ENCODE measurements at regions not wholly inside any gene's neighbourhood (a gene's known extent, or its start where the extent isn't known, plus 50 kb on each side); places are given as distances from the start of the nearest gene placed in this dataset.

GRCh38 chr10:47078393-47079203 lies 167.4 kb downstream of the PTPN20 start:
- DNase-seq, result no peak

- no peak for DNase-seq
Measured at GRCh38 chr10:47079204-47079580, 168.0 kb downstream of the PTPN20 start.

GRCh38 chr10:47081264-47081663 lies 170.0 kb downstream of the PTPN20 start:
- DNase-seq, result peak; percentile 30

- DNase-seq, result no peak
Measured at GRCh38 chr10:47082055-47082784, 171.0 kb downstream of the PTPN20 start.

GRCh38 chr10:47087667-47088066 lies 176.4 kb downstream of the PTPN20 start:
- no peak for DNase-seq

GRCh38 chr10:47088656-47089354 lies 177.6 kb downstream of the PTPN20 start:
- no peak for DNase-seq

- DNase-seq, result no peak
Measured at GRCh38 chr10:47090042-47090441, 178.8 kb downstream of the PTPN20 start.

GRCh38 chr10:47090903-47091302 lies 179.7 kb downstream of the PTPN20 start:
- DNase-seq, result no peak

GRCh38 chr10:47091421-47091820 lies 180.2 kb downstream of the PTPN20 start:
- no peak for DNase-seq

- no peak for DNase-seq
Measured at GRCh38 chr10:47092376-47092775, 181.1 kb downstream of the PTPN20 start.

- DNase-seq, result no peak
Measured at GRCh38 chr10:47092831-47093230, 181.6 kb downstream of the PTPN20 start.

GRCh38 chr10:47094126-47094525 lies 182.9 kb downstream of the PTPN20 start:
- DNase-seq, result no peak

- no peak for DNase-seq
Measured at GRCh38 chr10:47094636-47095035, 183.4 kb downstream of the PTPN20 start.

- DNase-seq, result no peak
Measured at GRCh38 chr10:47095211-47095610, 184.0 kb downstream of the PTPN20 start.

GRCh38 chr10:47095848-47096612 lies 184.8 kb downstream of the PTPN20 start:
- DNase-seq, result no peak

GRCh38 chr10:47098238-47098637 lies 187.0 kb downstream of the PTPN20 start:
- DNase-seq, result no peak

GRCh38 chr10:47098964-47099363 lies 187.7 kb downstream of the PTPN20 start:
- DNase-seq, result no peak

- DNase-seq, result no peak
Measured at GRCh38 chr10:47099474-47099873, 188.2 kb downstream of the PTPN20 start.

- no peak for DNase-seq
Measured at GRCh38 chr10:47101196-47101595, 190.0 kb downstream of the PTPN20 start.

- no peak for DNase-seq
Measured at GRCh38 chr10:47101807-47102206, 190.6 kb downstream of the PTPN20 start.

- DNase-seq, result no peak
Measured at GRCh38 chr10:47104151-47104605, 192.9 kb downstream of the PTPN20 start.

GRCh38 chr10:47104786-47105385 lies 193.7 kb downstream of the PTPN20 start:
- no peak for DNase-seq
